SKM-1 (cell line): ENCODE measurements at regions not wholly inside any gene's neighbourhood (a gene's known extent, or its start where the extent isn't known, plus 50 kb on each side); places are given as distances from the start of the nearest gene placed in this dataset.
"Not testable (repeated sequence)": the region's sequence is repeated elsewhere in the genome, so short reads cannot be mapped to it uniquely, and the experiment has no call there.

Experiments used
- DNase-seq: peaks from one replicate; lab custom pipeline; 2025; ENCODE audit not compliant: unreplicated experiment; lab: John Stamatoyannopoulos, UW

- DNase-seq: no peak
These were observed 501.4 kb upstream of the ST8SIA4 start for GRCh38 chr5:101404531-101404930.

GRCh38 chr5:101393795-101394450, 490.8 kb upstream of the ST8SIA4 start:
- DNase-seq: no peak

GRCh38 chr5:101390151-101390908, 487.2 kb upstream of the ST8SIA4 start:
- DNase-seq: peak; percentile 14

- DNase-seq: no peak
These were observed 482.2 kb upstream of the ST8SIA4 start for GRCh38 chr5:101385276-101385675.

GRCh38 chr5:101370181-101370580, 467.1 kb upstream of the ST8SIA4 start:
- DNase-seq: no peak

- no peak for DNase-seq
These were observed 461.4 kb upstream of the ST8SIA4 start for GRCh38 chr5:101364469-101364868.

GRCh38 chr5:101362067-101362466, 459.0 kb upstream of the ST8SIA4 start:
- no peak for DNase-seq

- no peak for DNase-seq
These were observed 443.8 kb upstream of the ST8SIA4 start for GRCh38 chr5:101346906-101347305.

- DNase-seq: no peak
These were observed 443.4 kb upstream of the ST8SIA4 start for GRCh38 chr5:101346447-101346846.

GRCh38 chr5:101338226-101338625, 435.1 kb upstream of the ST8SIA4 start:
- no peak for DNase-seq

- no peak for DNase-seq
These were observed 424.7 kb upstream of the ST8SIA4 start for GRCh38 chr5:101327816-101328215.

GRCh38 chr5:101326766-101327165, 423.7 kb upstream of the ST8SIA4 start:
- no peak for DNase-seq

- DNase-seq: not testable (repeated sequence)
These were observed 413.3 kb upstream of the ST8SIA4 start for GRCh38 chr5:101316401-101316800.

- no peak for DNase-seq
These were observed 403.5 kb upstream of the ST8SIA4 start for GRCh38 chr5:101306391-101307137.

GRCh38 chr5:101296477-101296876, 393.4 kb upstream of the ST8SIA4 start:
- DNase-seq: no peak

- DNase-seq: no peak
These were observed 389.1 kb upstream of the ST8SIA4 start for GRCh38 chr5:101292199-101292598.

- DNase-seq: not testable (repeated sequence)
These were observed 387.7 kb upstream of the ST8SIA4 start for GRCh38 chr5:101290761-101291160.

- DNase-seq: no peak
These were observed 385.6 kb upstream of the ST8SIA4 start for GRCh38 chr5:101288633-101289032.

GRCh38 chr5:101284736-101285375, 381.8 kb upstream of the ST8SIA4 start:
- no peak for DNase-seq

GRCh38 chr5:101283938-101284337, 380.9 kb upstream of the ST8SIA4 start:
- not testable (repeated sequence) for DNase-seq

- DNase-seq: no peak
These were observed 375.8 kb upstream of the ST8SIA4 start for GRCh38 chr5:101278917-101279316.
